Gastroesophageal sphincter (tissue), 3 donors: ENCODE measurements at regions not wholly inside any gene's neighbourhood (a gene's known extent, or its start where the extent isn't known, plus 50 kb on each side); places are given as distances from the start of the nearest gene placed in this dataset.

Experiments used
- CTCF ChIP-seq, 4 experiments: fragments of 200-600 bp in 2 of 4; fragments of 450-650 bp in 2 of 4; sonication (generic) in 1 of 4; IDR thresholded peaks; one replicate each; pipeline ENCODE4 v1.5.1; 2017 to 2019; ENCODE audit warnings: antibody characterized with exemption in 4 of 4, mild to moderate bottlenecking in 2 of 4, moderate library complexity in 2 of 4
- EP300 ChIP-seq: sonication (generic); formaldehyde crosslinking; IDR thresholded peaks from one replicate; pipeline ENCODE4 v1.6.1; 2017; ENCODE audit warnings: antibody characterized with exemption, mild to moderate bottlenecking
- POLR2A ChIP-seq, 2 donors: fragments of 450-650 bp; IDR thresholded peaks; one replicate each; pipeline ENCODE4 v1.6.1; 2017; ENCODE audit warnings: antibody characterized with exemption in 2 of 2, mild to moderate bottlenecking in 2 of 2, moderate library complexity in 1 of 2
- POLR2AphosphoS5 ChIP-seq: sonication (generic); formaldehyde crosslinking; IDR thresholded peaks from one replicate; pipeline ENCODE4 v1.6.1; 2017; ENCODE audit warnings: antibody characterized with exemption

DNA sequence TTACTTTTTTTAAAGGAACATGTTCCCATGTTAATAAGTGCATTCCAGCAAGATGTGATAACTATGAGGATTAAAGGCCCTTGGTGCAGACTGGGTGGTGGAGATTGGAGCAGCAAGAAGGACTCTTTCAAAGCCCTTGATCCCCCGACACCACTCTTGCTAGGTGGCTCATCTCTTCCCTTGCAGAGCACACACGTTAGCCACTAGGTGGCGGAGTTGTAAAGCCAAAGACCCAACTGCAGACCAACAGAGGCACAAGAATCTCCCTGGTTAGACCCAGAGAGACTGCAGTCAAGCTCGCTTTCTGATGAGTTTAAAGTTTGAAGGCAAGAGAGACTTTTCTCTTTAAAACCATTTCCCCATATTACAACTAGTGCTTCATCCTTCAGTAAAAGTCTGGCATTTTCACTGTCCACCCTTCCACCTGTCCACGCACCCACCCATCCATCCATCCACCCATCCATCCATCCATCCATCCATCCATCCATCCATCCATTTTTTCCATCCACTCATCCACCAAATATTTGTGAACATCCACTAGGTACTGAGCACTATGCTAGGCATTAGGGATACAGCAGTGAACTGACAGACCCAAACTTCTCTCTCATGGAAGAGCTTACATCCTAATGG is 226.9 kb downstream of the MSX2 start:
- TF ChIP-seq POLR2AphosphoS5 (no peak), POLR2A (IDR thresholded peaks at IDR 0.05) (no peak), CTCF (IDR thresholded peaks at IDR 0.05) (peak; percentile 62 to 85 (median 79)), EP300 (no peak)
